Gastroesophageal sphincter (tissue), 3 donors: ENCODE measurements at regions not wholly inside any gene's neighbourhood (a gene's known extent, or its start where the extent isn't known, plus 50 kb on each side); places are given as distances from the start of the nearest gene placed in this dataset.

Source experiments
- CTCF ChIP-seq, 4 experiments: fragments of 200-600 bp in 2 of 4; fragments of 450-650 bp in 2 of 4; sonication (generic) in 1 of 4; IDR thresholded peaks; one replicate each; pipeline ENCODE4 v1.5.1; 2017 to 2019; ENCODE audit warnings: antibody characterized with exemption in 4 of 4, mild to moderate bottlenecking in 2 of 4, moderate library complexity in 2 of 4
- EP300 ChIP-seq: sonication (generic); formaldehyde crosslinking; IDR thresholded peaks from one replicate; pipeline ENCODE4 v1.6.1; 2017; ENCODE audit warnings: antibody characterized with exemption, mild to moderate bottlenecking
- POLR2A ChIP-seq, 2 donors: fragments of 450-650 bp; IDR thresholded peaks; one replicate each; pipeline ENCODE4 v1.6.1; 2017; ENCODE audit warnings: antibody characterized with exemption in 2 of 2, mild to moderate bottlenecking in 2 of 2, moderate library complexity in 1 of 2
- POLR2AphosphoS5 ChIP-seq: sonication (generic); formaldehyde crosslinking; IDR thresholded peaks from one replicate; pipeline ENCODE4 v1.6.1; 2017; ENCODE audit warnings: antibody characterized with exemption

GRCh38 chr18:24658302-24658701 is 197.9 kb downstream of the HRH4 start:
- TF ChIP-seq CTCF (IDR thresholded peaks at IDR 0.05): no peak
- no peak for TF ChIP-seq POLR2A (IDR thresholded peaks at IDR 0.05)
- no peak for TF ChIP-seq POLR2AphosphoS5
- no peak for TF ChIP-seq EP300
